Psoas muscle (tissue), 7 donors: ENCODE measurements at regions not wholly inside any gene's neighbourhood (a gene's known extent, or its start where the extent isn't known, plus 50 kb on each side); places are given as distances from the start of the nearest gene placed in this dataset.

Experiments used
- ATAC-seq, 4 donors: fragments of 200-7000 bp; cut with Tn5 transposase; one replicate each; pipeline ENCODE4 v1.9.1; 2020; ENCODE audit warnings: moderate library complexity in 3 of 4, mild to moderate bottlenecking in 2 of 4
- DNase-seq, 2 donors: peaks; one replicate each; pipeline ENCODE4 v3.0.0-alpha.2; 2020
- H3K27ac ChIP-seq: fragments of 200-600 bp; one replicate; pipeline ENCODE4 v1.8.0; 2022
- H3K27me3 ChIP-seq, 3 donors: fragments of 200-600 bp in 1 of 3; one replicate each; pipeline versions ENCODE4 v1.6.1 to v1.8.0; 2013 to 2022; ENCODE audit warnings: low read length in 2 of 3, mild to moderate bottlenecking in 2 of 3, moderate library complexity in 1 of 3; ENCODE audit not compliant: insufficient read depth in 3 of 3
- H3K36me3 ChIP-seq, 2 donors: fragments of 200-600 bp in 1 of 2; one replicate each; pipeline versions ENCODE4 v1.6.1 to v1.8.0; 2013 to 2022; ENCODE audit warnings: low read depth in 1 of 2, mild to moderate bottlenecking in 1 of 2, moderate library complexity in 1 of 2; ENCODE audit not compliant: insufficient read depth in 1 of 2
- H3K4me1 ChIP-seq: fragments of 200-600 bp; one replicate; pipeline ENCODE4 v1.8.0; 2022
- H3K4me3 ChIP-seq: fragments of 200-600 bp; one replicate; pipeline ENCODE4 v1.8.0; 2022; ENCODE audit warnings: mild to moderate bottlenecking
- H3K9me3 ChIP-seq: fragments of 200-600 bp; one replicate; pipeline ENCODE4 v1.8.0; 2022
- CTCF ChIP-seq: fragments of 200-600 bp; IDR thresholded peaks from one replicate; pipeline ENCODE4 v1.8.0; 2022; ENCODE audit warnings: antibody characterized with exemption
- WGBS, 3 donors: extraction: QIAGEN DNeasy Blood & Tissue Kit; methylation state at CpG; one replicate each; pipeline versions ENCODE4 v1.1.6 to v1.1.7; 2013; 5-methylcytosine and 5-hydroxymethylcytosine counted together
- intact Hi-C, 2 donors: fragments of 100-400 bp; cut with DNase I; formaldehyde crosslinking; loops; one replicate each; pipeline versions ENCODE4 v1.11.0 to v1.14.2; 2022
- donor health status: healthy with polysubstance abuse.
- donor health status: DM: no; HTN: no; CAD: no; lungs with moderate emphysema.
- donor health status: Bipolar disorder and iron deficiency.
- donor health status: healthy.
- donor health status: DM: yes; HTN: yes; CAD: no.
- donor health status: DM: no; HTN: no; CAD: no.
- donor health status: DM: yes; HTN: yes; CAD: no.

- intact Hi-C loops, result no loop called here
- H3K9me3 ChIP-seq, result no peaks in the 10 kb centered on the region
- H3K36me3 ChIP-seq, result no peaks in the 10 kb centered on the region
- TF ChIP-seq CTCF, result no peak
- H3K4me1 ChIP-seq, result no peaks in the 10 kb centered on the region
- no peak for DNase-seq
- H3K27me3 ChIP-seq, result no peaks in the 10 kb centered on the region
- H3K27ac ChIP-seq, result no peak overlapping the region
- WGBS, 3 donors, result 82 to 90% (median 84%) methylated on average over 5 of the region's 5 CpGs
- peak in 1 of 4 donors; percentile 52 for ATAC-seq
- no peak overlapping the region for H3K4me3 ChIP-seq
Measured at GRCh38 chr16:66081775-66082366, 284.6 kb upstream of the CDH5 start.

- DNase-seq, result no peak
- WGBS, 3 donors, result 85 to 86% (median 86%) methylated on average over 5 of the region's 5 CpGs
- intact Hi-C loops, result no loop called here
- no peak overlapping the region for H3K4me3 ChIP-seq
- ATAC-seq, result no peak
- no peaks in the 10 kb centered on the region for H3K36me3 ChIP-seq
- H3K27me3 ChIP-seq, result no peaks in the 10 kb centered on the region
- TF ChIP-seq CTCF, result no peak
- H3K9me3 ChIP-seq, result no peaks in the 10 kb centered on the region
- H3K27ac ChIP-seq, result no peak overlapping the region
- H3K4me1 ChIP-seq, result no peaks in the 10 kb centered on the region
Measured at GRCh38 chr16:66079671-66080334, 286.7 kb upstream of the CDH5 start.

DNA sequence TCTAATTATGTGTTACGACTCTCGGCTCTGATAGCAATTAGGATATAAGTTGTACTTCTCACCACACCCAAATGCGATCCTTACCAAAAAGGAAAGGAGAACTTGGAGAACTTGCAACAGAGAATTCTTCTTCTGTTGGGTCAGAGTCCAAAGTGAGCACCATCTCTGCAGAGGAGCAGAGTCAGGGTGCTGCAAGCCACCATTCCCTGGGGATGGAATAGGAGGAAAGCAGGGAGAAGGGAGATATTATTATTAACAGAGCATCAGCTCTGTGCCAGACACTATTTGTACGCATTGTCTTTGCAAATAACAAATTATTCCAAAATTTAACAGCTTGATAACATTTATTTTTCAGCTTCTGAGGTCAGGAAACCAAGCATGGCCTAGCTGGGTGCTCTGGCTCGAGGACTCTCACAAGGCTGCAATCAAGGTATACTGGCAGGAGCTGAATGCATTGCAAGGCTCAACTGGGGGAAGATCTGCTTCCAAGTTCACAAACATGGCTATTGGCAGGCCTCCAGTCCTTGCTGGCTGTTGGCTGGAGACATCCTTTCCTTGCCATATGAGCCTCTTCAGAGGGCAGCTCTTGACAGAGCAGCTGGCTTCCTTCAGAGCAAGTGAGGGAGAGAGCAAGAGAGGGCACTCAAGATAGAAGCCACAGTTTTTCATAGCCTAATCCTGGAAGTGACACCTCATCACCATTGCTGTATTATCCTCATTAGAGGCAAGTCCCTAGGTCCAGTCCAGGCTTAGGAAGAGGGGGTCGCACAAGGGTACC, 296.2 kb upstream of the CDH5 start:
- H3K4me3 ChIP-seq, result no peak overlapping the region
- DNase-seq (peak; percentile 32 to 74), ATAC-seq (peak; percentile 64 to 94 (median 90))
- no peak for TF ChIP-seq CTCF
- 46 to 72% (median 53%) methylated on average over 6 of the region's 6 CpGs for WGBS, 3 donors
- peak overlapping the region; percentile 54 for H3K27ac ChIP-seq
- H3K4me1 ChIP-seq, result peaks cover 15% of the 10 kb centered on the region
- peaks cover 3% of the 10 kb centered on the region for H3K9me3 ChIP-seq
- H3K27me3 ChIP-seq, result no peaks in the 10 kb centered on the region
- no peaks in the 10 kb centered on the region for H3K36me3 ChIP-seq
- intact Hi-C loops, result no loop called here

DNA sequence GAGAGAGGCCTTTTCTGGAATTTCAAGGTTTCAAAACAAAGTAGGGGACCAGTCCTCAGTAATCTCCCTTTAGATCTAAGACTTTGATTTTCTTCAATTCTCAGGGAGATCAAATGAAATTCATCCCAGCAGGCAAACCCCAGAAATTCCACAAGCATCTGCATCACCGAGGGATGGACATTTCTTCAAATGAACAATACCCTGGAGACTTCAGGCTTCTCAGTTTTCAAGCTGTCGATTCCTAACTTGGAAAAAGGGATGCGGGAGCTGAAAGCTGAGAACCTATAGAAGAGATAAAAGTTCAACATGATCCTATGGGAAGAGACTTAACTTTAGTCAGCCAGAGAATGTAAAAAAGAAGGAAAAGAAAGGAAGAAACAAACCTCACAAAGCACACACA, 296.9 kb upstream of the CDH5 start:
- DNase-seq, result no peak
- 30 to 71% (median 46%) methylated on average over 3 of the region's 3 CpGs for WGBS, 3 donors
- intact Hi-C loops, result loop anchor here in 1 of 2 donors (10.0 kb wide), 1 partner anchor 55 kb away; no protein-coding TSS in a partner anchor
- Histone ChIP-seq H3K4me3 (no peak overlapping the region), H3K9me3 (peaks cover 3% of the 10 kb centered on the region), H3K36me3 (no peaks in the 10 kb centered on the region), H3K27ac (peak overlapping the region; percentile 54), H3K27me3 (no peaks in the 10 kb centered on the region), H3K4me1 (peaks cover 19% of the 10 kb centered on the region)
- no peak for ATAC-seq
- TF ChIP-seq CTCF, result no peak
